Activated T-cell treated with anti-CD3 and anti-CD28 coated beads for 1 hour (primary cell): ENCODE measurements at regions not wholly inside any gene's neighbourhood (a gene's known extent, or its start where the extent isn't known, plus 50 kb on each side); places are given as distances from the start of the nearest gene placed in this dataset.
"Not testable (repeated sequence)": the region's sequence is repeated elsewhere in the genome, so short reads cannot be mapped to it uniquely, and the experiment has no call there.

Source experiments
- DNase-seq: peaks from one replicate; pipeline ENCODE4 v3.0.0-alpha.2; 2020; ENCODE audit warnings: low read depth

DNA sequence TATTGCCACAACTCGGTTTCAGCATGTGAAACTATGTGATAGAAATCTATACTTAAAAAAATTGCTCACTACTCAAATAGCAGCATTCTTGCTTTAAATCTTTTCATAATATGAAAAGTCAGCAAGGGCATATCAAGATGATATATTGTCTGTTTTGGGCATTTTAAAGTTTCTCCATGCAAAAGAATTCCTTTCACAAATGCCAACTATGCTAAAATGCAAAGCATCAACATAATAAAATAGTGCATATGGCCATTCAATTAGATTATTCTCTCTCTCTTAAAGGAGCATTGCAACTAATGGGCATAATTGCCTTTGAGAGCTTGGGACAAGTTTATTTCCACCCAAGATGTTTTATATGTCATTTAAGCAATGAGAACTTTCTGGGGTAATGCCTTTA lies 475.1 kb downstream of the ZPLD1 start:
- no peak for DNase-seq

DNA sequence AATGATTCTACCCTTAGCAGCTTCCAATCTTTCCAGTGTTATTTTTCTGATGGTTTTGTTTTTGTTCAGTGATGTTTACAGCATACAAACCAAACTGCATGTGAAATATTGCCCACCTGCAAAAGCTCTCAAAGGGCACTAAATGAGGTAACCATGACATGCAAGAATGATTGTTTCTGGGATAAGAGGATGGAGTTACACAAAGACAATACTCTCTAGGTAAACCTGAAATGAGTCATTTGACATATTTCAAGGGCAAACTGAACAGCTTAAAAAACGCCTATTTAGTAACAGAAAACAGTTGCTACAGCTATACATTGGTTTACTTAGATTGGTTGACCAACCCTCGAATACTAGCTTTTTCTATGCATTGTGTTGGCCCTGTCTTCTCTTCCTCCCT lies 481.7 kb downstream of the ZPLD1 start:
- DNase-seq: no peak

DNA sequence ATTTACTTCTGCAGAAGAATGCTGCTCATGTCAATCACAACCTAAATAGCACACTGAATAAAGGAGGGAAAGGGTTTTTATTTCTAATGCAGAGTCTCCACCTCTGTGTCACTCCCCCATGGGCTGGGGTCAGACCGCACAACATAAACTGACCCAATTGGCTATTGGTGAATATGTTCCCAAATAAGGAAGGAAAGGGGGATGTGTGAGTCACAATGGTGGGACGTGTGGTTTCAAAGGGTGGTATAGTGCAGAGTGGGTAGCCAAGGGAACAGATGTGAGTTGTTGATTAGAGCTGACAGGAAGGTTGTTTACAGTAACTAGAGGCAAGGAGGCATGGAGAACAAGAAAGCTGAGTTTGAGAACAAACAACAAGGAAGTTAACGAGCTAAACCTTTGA lies 491.8 kb downstream of the ZPLD1 start:
- no peak for DNase-seq

DNA sequence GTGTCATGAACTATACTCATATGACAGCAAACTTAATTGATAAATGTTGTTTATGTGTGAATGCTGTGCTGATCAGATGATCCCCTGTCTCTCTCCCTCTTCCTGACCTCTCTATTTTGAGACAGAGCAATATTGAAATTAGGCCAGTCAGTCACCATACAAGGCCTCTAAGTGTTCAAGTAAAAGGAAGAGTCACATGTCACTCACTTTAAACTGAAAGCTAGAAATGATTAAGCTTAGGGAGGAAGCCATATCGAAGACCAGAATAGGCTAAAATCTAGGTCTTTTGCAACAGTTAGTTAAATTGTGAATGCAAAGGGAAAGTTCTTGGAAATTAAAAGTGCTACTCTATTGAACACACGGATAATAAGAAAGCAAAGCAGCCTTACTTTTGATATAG lies 498.6 kb downstream of the ZPLD1 start:
- no peak for DNase-seq

DNA sequence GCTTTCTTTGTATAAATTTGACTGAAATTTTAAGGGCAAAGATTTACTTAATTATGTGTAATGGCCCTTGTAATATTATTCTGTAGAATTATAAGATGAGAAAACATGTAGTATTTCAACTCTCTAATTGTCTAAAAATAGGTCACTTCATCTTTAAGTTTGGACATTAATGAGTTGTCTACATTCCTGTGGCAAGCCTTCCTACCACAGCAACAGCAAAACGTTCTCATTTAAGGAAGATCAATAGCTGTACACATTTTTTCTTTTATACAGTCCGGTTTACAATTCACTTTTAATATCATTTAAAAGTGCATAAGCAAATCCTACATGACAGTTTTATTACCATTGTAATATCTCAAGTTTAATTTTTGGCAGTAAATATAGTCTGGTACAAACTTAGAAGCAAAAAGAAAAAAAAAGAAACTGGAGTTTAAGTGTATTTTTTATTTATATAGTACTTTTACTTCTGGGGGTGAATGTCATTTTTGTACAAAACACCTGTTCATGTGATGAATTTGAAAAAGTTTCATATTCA lies 501.8 kb downstream of the ZPLD1 start:
- DNase-seq: no peak

DNA sequence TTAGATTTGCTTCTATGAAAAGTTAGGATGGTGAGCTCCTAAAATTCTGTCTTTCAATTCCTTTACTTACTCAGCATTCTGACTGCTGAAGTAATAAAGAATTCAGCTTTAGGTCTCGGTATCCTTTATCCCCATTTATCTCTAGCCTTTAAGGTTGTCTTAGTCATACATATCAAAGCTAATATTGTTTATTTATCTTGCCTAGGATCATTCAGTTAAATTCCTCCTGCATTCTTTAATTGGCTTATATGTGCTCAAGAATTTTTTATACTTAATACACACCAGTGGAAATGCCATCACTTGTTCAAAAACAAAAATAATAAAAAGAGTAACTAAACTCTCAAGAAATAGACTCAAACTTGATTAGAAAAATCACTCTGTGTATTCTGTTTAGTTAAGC lies 507.0 kb downstream of the ZPLD1 start:
- DNase-seq: no peak

DNA sequence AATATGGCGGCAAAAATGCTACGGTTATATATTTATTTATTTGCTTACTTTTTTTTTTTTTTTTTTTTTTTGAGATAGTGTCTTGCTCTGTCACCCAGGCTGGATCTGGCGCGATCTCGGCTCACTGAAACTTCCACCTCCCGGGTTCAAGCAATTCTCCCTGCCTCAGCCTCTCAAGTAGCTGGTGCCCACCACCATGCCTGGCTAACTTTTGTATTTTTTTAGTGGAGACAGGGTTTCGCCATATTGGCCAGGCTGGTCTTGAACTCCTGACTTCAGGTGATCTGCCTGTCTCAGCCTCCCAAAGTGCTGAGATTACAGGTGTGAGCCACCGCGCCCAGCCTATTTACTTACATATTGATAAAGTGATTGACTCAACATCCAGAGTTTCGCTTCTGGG lies 511.6 kb downstream of the ZPLD1 start:
- DNase-seq: not testable (repeated sequence)

DNA sequence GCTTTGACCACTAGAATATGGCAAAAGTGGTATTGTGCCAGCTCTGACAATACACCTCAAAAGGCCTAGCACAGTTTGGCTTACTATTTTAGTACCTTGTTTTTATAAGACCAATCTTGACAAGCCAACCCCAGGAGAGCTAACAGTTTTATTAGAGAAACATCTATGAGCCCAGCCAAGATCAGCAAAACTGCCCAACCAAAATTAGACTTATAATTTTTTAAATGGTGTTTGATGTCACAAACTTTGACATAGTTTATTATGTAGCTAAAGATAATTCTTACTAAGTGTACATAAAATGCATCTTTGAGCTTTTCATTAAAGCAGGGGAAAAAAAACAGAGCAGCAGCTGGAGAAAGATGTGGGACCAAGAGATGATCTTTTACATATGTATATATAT lies 537.5 kb downstream of the ZPLD1 start:
- DNase-seq: no peak

DNA sequence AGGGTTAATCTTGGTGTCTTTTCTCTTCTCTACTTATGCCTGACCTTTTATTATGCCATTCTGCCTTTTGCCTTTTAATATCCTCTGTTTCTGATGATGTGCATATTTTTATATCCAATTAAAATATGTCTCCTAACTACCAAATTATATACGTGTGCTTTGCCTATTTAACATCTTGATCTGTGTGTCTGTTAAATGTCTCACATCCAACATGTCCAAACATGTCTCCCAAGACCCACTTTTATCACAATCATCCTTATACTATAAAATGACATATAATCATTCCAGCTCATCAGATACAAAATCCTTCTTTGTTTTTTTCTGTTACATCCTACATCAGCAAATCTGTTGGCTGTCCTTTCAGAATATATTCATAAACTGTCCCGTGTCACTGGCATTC lies 539.5 kb downstream of the ZPLD1 start:
- DNase-seq: no peak

DNA sequence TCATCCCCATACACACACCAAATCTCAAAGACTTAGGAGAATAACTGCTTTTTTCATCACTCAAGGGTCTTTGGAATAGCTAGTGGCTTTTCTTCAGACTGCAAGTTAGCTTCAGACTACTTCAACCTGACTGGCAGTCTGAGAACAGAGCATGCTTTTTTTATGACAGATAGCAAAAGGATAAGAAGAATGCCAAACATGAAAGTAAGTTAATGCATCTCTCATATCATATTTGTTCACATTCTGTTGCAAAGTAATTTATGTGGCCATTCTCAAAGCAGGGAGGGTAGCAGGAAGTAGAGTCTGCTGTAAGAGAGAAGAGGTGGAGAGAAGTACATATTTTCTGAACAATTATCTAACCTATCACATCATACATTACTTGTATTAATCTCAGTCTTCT lies 544.4 kb downstream of the ZPLD1 start:
- no peak for DNase-seq

DNA sequence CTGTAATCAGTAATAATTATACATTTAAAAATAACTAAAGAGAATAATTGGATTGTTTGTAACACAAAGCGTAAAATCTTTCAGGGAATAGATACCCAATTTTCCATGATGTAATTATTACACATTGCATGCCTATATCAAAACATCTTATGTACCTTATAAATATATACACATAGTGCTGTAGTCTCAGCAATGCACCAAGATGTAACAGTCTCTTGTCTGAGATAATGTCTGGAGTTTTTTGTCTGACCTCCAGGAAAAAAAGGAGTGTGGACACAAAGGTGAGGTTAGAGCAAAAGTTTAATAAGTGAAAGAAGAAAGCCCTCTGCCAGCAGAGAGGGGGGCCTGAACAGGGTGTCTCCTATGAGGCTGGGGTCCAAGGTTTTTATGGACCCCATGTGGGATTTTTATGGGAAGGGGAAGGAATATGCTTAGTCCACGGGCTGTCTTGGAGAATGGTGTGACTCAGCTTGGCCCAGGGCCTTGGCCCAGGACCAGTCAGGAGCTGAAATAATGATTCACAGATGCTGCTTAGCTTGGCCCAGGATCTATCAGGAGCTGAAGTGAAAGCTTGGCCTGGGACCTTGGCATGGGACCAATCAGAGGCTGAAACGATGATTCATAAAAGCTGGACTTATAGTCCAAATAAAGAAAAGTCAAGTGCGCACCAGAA lies 545.0 kb downstream of the ZPLD1 start:
- DNase-seq: no peak

DNA sequence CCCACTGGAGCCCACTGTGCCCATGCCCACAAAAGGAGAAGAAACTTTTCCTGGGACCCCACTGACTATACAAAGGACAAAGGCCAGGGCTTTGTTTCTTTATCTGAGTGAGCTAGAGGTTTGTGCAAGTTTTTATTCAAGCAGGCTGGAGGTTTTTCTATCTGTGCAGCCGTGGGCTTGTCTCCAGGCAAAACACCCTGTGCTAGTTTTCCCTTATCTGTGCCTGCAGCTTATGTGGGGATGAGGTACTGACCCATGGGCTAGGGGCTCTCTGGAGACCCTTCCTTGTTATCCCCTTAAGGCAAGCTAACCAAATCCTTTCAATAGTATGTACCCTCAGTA lies 545.5 kb downstream of the ZPLD1 start:
- no peak for DNase-seq

DNA sequence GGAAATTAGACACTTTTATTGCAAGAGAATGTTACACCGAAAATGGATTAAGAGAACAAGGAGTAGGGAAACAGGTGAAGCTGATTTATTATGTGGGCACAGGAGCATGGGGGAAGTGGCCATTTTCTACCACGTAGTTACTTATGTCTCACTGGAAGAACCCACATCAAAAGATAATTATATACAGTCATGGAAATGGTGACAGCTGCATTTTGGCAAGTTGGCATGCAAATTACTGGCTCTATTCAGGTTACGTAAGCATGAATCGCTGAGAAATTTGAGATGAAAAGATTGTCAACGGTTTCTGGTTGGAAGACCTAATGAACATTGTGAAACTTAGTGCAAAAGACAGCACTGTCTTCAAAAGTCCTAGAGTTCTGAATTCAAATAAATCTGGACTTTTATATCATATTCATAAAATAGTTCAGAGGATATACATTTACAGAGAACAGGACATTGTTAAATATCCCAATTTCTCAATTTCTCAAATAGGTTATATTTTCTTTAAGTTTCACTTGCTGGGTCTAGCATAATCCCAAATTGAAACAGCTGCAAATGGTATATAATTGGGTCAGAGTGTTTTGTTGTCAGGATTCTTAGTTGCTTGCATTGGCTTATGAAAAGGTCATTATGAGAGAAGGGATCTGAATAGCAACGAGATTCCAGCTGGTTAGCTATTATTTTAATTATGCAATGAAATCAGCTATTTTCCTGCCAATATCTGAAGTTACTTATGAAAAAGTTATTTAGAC lies 567.8 kb downstream of the ZPLD1 start:
- DNase-seq: no peak

DNA sequence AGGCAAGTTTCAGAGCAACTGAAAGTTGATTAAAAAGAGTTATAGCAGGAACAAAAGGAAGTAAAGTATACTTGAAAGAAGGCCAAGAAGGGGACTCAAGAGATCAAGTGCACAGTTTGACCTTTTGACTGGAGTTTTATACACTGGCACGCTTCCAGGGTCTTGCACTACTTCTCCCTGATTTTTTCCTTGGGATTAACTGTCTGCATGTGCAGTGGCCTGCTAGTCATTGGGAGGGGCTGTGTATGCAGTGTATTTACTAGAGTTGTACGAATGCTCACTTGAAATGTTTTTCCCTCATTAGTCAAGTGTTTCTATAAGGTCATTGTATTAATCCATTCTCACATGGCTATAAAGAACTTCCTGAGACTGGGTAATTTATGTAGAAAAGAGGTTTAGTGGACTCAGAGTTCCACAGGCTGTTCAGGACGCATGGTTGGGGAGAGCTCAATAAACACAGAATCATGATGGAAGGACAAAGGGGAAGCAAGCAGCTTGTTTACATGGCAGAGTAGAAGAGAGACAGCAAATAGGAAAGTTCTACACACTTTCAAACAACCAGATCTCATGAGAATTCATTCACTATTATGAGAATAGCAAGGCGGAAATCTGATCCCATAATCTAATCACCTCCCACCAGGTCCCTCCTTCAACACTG lies 571.8 kb downstream of the ZPLD1 start:
- DNase-seq: no peak

DNA sequence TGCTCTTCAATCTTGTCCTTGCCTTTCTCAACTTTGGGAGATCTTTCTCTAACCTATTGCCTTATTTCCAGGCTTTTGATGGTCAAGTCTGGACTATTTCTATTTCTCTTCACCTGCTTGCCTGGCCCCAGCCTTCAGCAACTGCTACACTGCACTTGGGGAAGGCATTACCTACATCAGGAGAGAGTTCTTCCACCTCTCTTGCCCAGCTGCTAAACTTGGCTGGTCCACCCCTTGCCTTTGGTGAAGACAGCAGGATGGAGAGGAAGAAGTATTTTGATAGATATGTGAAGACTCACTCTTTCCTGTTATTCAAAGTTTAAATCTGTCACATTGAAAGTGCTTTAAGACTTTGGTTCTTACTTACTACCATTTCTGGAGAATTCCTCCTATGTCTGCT lies 574.8 kb downstream of the ZPLD1 start:
- DNase-seq: no peak

DNA sequence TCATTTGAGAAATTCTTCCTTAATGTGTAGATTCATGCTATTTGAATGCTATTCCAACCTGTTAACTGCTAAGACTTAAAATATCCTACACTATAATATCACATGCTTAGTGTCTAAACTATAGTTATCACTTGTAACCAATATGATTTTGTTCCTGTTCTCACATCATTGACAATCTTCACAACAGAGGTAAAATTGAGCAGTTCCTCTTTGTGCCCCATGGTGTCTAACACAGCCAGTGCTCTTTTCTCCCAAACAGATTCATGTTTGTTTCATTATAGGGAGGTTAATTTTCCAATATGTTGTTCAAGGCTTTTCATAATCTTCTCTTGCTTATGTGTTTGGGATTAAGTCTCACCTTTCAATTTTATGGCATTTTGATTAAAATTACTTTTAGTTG lies 591.1 kb downstream of the ZPLD1 start:
- no peak for DNase-seq

DNA sequence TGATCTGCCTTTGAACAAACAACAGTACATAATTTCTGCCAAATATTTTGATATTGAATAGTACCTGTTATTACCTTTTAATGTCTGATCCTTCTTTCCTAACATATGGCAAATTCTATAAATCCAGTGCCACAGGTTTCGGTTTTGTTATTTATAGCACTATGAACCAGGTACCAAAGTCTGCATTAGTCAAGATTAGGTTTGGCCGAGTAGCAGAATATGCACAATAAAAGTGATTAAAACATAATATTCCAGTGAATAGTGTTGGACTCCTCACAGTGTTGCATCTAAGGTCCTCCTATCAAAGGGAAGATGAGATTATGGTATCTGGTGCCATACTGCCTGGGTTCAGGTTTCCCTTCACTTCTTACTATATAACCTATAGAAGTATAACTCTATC lies 599.0 kb downstream of the ZPLD1 start:
- no peak for DNase-seq

DNA sequence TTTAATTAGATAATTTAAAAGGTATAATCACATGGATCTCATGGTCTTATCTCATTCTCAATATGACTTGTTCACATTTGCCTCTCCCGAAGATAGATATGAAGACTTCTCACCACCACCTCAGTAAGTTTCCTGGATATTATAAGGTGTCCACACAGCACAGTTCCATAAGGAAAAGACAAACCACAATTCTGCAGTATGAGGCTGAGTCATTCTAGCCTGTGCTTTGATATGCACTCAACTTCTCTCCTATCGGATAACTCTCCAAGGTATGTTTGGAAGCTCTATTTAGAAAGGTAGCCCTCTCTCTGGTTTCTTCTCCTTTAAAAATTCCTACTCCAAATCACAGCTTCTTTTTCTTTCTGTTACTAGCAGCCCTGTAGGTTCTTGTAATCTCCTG lies 612.8 kb downstream of the ZPLD1 start:
- no peak for DNase-seq

DNA sequence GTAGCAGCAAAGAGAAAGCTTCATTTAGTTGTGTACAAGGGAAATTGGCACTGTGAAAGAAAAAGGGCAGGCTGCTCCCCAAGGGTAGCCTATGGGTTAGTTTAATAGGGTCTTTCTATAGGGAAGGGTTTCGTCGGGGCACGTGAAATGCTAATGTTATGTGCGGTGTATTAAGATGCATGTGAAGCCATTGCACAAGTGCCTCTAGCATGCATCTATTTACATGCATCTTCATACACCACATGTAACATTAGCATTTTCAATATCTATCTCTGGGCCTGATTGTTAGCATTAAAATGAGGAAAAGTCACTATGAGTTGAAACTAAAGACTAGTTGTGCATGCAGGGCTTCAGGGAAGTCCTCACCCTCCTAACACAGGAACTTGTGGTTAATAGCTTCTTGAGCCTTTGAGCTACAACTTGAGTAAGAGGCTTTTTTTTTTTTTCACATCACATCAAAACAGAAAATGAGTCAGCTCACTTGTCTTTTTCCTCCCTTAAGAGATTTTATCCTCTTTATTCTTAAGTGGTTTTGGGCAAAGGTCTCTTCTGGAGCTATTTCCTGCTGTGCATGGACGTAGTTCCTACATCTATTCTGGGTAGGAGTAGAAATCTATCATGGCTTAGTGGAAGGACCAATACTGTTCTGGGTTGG lies 613.4 kb downstream of the ZPLD1 start:
- DNase-seq: no peak

DNA sequence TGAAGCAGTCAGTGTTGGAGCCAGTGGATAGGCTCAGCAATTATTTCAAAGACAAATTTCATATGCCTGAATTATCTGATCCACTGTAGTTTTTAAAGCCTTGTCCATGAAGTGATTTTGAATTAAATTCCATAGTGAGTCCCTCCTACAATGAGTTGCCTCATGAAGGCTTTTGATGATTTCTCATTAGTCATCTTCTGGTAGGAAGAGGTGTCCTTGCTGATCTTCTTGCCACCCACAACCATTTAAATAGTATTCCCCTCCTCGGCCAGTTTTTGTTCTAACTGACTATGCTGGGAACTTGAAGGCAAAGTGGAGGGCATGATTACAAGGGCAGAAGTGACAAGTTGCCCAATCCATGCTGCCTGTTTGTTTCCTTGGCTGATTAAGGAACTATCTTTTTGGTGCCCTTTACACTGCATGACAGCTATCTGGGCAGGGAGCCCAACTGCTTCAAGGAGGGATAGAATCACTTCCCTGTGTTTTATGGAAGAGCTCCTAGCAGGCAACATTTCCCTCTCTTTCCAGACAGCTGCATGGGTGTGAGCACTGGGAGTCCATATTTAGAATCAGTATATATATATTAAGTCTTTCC lies 617.5 kb downstream of the ZPLD1 start:
- no peak for DNase-seq

DNA sequence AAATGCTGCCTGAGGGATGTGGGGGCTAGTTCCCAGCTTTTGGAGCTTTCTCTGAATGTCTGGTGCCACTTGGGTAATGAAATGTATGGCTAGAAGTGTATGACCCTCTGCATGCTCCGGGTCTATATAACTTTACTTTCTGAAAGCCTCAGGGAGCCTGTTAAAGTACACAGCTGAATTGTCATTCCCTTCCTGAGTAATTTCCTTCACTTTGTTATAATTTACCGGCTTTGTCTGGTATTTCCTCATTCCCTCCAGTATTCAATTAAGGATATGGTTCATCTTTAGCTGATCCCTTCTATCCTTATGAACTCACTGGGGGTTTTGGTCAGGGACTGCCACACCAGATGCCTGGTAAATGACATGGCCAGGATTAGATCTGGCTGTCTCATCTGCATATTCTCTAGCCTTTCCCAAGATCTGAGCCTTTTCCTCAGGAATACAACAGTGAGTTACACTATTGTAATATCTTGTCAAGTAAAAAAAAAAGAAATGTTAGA lies 620.3 kb downstream of the ZPLD1 start:
- no peak for DNase-seq

DNA sequence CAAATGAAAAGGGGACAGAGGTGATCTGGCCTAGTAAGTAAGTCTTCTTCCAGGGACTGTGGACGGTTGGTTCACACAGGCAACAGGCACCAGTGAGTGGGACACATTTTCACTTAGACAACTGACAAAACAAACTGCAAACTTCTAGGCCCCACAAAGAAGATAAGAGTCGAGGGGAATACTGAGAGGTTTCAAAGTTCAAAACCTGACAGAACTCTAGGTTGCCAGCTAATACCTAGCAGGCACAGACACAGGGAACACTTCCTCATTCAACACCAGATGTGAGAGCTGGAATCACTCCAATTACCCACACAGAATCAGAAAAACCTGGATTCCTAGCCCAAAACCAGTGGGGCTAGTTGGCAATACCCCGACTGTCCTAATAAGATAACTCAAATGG lies 621.7 kb downstream of the ZPLD1 start:
- DNase-seq: no peak
